AG08395 (cell line): ENCODE measurements at regions not wholly inside any gene's neighbourhood (a gene's known extent, or its start where the extent isn't known, plus 50 kb on each side); places are given as distances from the start of the nearest gene placed in this dataset.
"Not testable (repeated sequence)": the region's sequence is repeated elsewhere in the genome, so short reads cannot be mapped to it uniquely, and the experiment has no call there.

Source experiments
- DNase-seq: peaks from one replicate; pipeline ENCODE4 v3.0.0; 2012; ENCODE audit warnings: mixed read lengths, low spot score

DNA sequence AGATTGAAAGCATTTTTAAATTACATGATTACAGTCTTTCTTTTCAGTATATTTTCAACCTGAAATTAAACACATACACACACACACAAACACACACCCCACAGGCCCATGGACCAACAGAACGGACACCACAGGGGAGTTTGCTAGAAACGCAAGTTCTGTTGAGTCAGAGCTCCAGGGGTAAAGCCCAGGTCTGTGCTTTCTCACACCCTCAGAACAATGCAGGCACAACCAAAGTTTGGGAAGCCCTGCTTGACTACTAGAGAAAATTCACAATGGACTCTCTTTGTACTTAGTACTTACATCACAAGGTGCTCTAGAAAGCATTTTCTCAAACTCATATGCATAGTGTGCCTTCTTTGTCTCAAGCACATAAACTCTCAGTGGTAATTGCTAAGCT lies 704.0 kb upstream of the IGFBP3 start:
- DNase-seq, result no peak

DNA sequence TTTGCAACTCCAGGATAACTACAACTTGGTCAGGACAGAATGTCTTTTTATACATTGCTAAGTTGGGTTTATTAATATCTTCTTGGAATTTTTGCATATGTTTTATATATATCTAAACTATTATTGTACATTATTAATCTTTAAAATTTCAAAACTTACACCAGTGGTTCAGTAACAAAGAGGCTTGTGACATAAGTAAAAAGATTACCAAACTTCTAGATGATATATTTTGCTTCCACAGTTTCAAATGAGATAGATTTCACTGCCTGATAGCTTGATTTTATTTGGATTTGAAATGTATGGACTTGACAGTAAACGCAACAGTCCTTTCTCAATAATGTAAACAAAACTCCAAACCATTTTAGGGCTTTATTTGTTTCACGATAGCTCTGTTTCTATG lies 701.2 kb upstream of the IGFBP3 start:
- no peak for DNase-seq

DNA sequence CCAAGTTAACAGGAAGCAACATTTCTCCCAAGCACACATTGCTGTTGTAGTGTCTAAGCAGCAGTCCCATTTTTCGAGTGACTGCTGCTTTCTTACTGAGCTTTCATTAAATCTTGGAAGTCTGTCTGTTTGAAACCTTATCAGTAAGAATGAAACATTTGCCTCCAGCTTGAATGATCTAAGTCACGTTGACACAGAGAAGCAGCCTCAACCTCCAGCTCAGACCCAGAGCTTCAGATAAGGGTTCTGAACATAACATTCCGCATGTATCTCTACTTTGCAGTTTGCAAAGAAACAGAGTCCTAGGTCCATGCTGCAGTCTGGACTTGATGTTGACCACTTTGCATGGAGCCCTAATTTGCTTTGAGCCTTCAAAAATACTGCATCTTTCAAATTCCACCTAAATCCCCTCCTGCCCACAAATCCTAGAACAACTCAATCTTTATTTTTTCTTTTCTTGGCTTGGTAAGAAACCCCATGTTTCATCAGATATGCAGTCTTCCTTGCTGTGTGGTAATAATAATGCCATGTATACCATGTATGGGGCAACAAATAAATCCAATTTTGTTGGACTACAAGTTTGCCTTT lies 698.7 kb upstream of the IGFBP3 start:
- no peak for DNase-seq

DNA sequence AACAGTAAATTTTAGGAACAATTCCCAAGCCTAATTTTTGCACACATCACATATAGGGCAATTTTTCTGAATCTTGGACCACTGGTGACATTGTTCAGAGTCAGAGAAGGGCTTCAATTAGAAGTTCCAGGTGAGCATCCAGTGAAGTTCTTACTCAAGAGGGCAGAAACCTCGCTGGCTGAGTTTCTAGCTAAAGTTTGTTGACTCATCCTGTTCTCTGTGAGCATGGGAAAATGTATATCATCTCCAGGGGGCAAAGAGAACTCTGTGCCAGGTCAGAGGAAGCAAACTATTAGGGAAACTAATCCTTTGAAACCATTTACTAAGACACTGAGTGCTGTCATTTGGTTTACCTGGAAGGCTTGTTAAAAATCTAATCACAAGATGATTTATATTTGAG lies 695.6 kb upstream of the IGFBP3 start:
- no peak for DNase-seq

DNA sequence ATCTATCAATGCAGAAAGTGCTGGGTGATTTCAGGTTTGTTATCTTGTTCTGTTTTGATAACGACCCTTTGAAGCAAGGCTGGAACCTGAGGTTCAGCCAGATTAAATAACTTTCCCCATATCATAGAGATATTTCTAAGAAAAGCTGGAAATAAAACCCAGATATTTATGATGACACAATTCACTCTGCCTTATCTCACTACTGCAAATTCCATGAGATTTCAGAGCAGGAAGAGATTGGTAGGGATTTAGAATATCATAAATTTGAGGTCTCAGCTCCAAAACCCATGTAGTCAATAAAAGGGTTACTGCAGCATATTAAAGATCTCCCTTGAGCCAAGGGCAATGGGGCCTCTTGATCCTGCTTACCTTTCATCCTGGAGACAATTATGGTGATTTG lies 692.5 kb upstream of the IGFBP3 start:
- DNase-seq, result no peak

DNA sequence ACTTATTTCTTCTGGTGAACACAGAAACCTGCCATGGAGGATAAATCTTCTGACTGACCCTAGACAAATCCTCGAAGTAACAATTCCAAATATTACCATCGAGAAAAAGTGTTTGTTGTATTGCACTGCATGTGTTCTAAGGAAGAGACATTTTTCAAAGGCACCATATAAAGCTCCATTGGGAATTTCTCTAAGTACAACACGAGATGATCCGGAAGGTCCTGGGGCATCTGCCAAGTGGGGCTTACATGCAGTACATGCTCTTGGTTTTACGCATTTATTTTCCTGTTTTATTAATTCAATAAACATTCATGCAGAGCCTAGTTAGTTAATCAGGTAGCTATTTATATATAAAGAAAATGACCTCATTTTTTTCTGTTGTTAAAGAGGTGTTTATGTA lies 692.0 kb upstream of the IGFBP3 start:
- DNase-seq, result no peak

DNA sequence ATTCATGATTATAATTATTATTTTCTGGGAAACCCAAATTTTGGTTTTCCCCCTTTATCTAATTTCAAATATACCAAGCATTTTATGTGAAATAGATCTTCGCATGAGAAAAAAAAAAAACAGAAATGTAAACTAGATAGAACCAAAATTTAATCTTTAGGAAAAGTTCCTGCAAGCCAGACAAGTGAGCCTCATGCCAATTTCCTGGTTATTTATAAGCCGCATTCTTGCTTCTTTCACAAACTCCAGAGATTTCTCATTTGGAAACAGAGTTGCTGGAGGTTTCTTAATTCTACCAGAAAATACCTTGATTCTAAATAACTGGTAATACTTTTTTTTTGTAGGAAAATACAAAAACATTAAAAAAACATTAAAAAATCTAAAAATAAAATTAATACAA lies 690.4 kb upstream of the IGFBP3 start:
- no peak for DNase-seq

DNA sequence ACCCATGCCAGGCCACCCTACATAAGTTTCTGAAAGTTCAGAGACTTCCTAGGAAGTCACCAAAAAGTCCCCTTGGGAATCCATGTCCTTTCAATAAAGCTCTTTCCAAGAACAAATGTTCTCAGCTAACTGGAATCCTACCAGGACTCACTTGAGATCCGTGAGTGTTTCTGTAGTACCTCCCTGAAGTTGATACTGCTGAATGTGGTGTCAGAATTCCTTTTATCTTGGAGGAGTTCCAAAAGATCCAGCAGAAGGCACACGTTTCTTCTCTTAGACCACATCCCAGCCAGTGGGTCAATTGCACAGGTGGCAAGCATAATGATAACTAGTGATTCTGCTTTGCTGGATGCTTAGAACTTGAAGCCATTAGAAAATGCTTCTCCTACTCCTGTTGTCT lies 689.7 kb upstream of the IGFBP3 start:
- no peak for DNase-seq

DNA sequence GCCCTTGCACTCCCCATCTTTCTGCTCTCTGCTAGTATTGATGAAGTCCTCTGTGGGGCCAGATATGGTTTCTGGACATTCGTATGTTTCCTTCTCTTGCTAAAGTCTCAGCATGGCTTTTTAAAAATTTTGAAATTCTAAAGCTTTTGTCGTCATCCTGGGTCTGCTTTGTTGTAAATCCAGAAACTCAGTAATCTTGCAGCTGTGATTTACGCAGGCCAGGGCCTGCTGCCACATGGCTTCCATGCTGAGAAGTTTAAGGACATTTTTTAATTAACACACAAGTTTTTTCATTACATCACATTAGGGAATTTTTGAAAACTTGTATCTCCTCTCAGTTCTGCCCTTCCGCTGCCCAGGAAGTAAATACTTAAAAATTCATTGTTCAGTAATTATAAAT lies 686.1 kb upstream of the IGFBP3 start:
- DNase-seq, result no peak

DNA sequence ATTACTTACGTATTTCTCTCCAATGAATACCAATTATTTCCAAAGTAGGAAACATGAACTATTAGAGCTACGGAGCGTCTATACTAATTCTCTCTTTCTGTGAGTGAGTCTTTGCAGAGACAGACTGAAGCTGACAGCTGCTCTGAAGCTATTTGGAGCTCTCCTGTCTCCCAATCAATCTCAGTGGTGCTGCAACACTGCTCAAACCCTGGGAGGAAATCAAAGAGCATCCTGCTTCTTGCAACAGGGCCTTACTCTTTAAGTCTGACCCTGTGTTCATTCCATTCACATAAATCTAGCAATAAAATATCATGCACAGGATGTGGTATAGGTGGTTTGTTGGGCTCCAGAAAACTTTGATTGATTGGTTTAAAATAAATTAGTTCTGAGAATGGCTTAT lies 685.7 kb upstream of the IGFBP3 start:
- DNase-seq, result no peak

DNA sequence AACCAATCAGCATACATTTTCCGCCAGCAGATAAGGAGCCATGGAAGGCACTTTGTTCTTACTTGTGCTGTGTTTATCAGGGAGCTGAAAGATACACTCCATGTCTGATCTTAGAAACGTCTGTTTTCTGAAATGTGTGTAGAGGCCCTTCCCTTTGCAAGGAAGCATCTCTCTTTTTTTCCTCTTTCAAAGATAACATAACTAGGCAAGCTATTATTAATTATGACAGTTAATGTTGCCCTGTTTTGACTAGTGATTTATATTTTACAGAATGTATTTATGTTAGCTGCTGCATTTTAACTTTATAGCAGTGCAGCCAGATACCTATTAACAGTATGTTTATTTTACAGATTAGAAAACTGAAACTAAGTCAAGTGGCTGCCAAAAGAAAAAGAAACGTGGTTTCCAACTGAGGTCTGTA lies 683.2 kb upstream of the IGFBP3 start:
- no peak for DNase-seq

DNA sequence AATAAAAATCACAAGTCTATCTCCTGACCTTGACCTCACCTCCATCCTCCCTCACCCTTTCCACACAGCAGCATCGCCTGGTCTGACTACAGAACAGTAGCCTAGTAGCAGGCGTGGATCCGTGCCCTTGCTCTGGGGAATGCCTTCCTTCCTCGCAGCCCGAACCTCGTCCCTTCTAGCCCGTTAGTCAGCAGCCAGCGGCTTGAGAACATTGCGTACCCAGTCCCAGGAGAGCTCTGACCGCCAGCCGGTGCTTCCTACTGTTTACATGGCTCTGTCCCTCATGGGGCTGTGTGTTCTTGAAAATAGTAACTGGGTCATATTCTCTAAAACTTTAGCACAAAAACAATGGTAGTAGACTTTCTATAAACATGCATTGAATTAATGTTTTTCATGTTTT lies 682.7 kb upstream of the IGFBP3 start:
- peak; percentile 82 for DNase-seq

DNA sequence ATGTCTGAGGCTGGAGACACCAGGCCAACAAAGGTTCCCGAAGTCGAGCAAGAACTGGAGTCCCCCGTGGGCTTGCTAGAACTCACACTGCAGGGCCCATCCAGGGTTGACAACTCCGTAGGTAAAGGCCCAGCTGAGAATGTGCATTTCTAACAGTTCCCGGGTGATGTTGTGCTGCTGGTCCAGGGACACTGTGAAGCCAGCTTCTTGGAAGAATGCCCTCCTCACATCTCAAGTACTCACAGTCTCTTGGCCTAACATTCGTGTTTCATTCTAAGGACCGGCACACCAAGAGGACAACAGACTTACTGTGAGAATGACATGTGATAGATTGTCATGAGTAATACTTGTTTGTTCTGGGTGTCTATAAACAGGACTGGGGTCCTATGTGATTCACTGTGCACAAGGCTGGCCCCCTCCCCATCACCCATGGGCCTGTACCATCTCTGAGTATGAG lies 682.3 kb upstream of the IGFBP3 start:
- DNase-seq, result no peak

DNA sequence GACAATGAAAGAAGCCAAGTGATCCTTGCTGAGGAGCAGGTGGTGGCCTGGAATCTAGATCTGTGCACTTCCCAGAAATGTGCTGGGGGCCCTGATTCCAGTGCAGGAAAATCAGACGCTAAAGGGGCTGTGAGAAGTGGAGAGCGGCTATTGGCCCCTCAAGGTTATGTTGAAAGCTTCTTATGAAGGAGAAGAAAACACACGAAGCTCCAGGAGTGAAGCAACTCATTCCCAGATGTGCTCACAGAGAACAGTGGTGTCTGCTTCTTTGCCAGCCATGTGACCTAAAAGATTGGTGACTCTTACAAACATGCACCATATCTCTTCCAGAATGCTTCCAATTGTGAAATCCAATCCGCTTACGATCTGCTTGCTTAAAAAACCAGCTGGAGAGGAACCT lies 679.3 kb upstream of the IGFBP3 start:
- DNase-seq, result peak; percentile 67

DNA sequence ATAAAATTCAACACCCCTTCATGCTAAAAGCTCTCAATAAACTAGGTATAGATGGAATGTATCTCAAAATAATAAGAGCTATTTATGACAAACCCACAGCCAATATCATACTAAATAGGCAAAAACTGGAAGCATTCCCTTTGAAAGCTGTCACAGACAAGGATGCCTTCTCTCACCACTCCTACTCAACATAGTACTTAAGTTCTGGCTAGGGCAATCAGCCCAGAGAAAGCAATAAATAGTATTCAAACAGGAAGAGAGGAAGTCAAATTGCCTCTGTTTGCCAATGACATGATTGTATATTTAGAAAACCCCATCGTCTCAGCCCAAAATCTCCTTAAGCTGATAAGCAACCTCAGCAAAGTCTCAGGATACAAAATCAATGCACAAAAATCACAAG lies 673.8 kb upstream of the IGFBP3 start:
- not testable (repeated sequence) for DNase-seq

DNA sequence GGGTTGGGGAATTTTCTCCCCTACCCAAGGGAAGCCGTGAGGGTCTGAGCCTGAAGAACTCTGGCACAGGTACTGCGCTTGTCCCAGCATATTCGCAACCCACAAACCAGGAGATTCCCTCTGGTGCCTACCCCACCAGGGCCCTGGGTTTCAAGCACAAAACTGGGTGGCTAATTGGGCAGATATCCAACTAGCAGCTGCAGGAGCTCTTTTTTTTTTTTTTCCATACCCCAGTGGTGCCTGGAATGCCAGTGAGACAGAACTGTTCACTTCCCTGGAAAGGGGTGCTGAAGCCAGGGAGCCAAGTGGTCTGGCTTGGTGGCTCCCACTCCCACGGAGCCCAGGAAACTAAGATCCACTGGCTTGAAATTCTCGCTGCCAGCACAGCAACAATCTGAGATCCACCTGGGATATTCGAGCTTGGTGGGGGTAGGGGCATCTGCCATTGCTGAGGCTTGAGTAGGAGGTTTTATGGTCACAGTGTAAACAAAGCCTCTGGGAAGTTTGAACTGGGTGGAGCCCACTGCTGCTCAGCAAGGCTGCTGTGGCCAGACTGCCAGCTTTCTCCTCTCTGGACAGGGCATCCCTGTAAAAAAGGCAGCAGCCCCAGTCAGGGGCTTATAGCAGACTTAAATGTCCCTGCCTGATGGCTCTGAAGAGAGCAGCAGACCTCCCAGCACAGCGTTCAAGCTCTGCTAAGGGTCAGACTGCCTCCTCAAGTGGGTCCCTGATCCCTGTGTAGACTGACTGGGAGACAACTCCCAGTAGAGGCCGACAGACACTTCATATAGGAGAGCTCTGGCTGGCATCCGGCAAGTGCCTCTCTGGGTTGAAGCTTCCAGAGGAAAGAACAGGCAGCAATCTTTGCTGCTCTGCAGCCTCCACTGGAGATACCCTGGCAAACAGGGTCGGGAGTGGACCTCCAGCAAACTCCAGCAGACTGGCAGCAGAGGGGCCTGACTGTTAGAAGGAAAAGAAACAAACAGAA lies 670.1 kb upstream of the IGFBP3 start:
- not testable (repeated sequence) for DNase-seq

DNA sequence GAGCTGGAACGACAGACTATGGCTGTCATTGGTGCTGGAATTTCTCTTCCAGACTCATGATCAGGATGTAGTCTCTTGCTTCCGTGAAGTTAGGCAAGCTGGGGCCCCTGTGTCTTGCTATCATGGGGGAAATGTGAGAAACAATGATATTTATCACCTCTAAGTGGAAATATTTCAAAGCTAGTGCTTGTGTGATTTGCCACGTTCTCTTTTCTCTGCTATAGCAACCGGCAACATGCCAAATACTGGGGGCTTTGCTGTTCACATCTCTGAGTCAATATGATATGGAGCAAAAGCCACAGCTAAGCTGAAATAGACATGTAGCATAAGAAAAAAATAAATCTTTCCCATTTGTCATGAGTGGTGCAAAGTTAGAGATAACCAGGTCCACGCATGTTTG lies 668.2 kb upstream of the IGFBP3 start:
- DNase-seq, result no peak

DNA sequence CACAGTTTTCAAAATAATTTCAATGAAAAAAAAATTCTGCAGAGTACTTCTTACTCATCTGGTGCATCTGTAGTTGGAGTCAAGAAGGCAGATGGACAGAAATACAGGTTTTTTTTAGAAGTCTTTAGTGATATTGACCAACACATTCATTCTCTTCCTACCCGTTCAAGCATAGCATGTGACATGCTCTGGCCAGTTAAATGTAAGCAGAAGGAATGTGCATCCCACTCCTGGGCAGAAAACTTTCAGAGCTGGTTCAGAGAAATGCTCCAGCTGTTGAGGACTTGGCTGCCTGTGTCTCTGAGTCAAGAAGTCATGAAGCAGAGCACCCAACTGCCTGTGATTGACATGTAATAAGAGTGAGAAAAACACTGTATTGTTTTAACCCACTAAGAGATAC lies 665.3 kb upstream of the IGFBP3 start:
- peak; percentile 22 for DNase-seq

DNA sequence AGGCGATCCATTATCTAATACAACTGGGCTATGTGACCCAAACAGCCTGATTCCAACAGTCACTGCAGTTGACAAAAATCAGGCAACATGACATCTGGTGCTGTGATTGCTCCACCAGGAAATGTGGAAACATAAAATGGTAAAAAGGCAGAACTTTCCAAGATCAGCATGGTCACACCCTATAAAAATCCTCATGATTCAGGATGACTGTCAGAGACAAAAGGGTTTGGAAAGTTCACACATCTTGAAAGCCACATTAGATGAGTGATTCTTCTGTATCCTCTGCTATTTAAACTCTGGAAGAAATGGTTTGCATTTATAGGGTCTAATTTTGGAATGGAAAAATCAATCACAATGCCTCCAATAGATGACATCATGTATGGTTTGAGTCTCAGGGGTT lies 662.6 kb upstream of the IGFBP3 start:
- peak; percentile 67 for DNase-seq

DNA sequence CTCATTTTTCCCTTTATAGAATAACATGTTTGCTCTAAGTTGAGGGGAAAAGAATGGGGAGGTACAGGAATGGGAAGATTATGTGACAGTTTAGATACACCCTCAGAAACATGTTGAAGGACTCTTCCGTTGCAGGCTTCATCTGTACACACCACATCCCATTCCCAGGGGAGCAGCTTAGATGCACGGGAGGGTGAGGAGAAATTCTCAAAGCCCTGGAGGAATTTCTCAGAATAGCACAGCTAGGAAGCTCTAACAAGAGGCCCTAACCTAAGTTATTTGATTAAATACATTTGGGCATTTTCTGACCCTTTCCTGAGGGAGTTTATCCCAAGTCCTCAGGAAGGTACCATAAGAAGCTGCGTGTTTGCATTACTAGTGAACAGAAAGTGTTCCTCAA lies 660.2 kb upstream of the IGFBP3 start:
- DNase-seq, result no peak

DNA sequence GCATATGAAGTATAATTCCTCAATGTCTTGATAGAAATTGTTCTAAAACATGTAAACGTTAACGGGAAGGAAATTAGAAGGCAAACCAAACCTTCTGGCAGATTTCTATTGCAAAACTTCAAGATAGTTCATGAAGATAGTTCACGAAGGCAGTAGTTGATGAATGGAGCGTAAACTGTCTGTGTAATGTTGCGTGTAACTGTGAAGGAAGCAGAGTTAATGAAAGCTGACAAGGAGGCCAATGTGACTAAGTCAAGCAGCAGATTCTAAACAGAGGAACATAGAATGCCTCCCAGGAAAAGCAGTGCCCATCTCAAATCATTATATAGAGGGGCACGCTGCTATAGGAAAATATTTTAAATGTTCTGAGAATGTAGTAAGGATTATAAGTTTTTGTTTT lies 659.7 kb upstream of the IGFBP3 start:
- DNase-seq, result no peak

DNA sequence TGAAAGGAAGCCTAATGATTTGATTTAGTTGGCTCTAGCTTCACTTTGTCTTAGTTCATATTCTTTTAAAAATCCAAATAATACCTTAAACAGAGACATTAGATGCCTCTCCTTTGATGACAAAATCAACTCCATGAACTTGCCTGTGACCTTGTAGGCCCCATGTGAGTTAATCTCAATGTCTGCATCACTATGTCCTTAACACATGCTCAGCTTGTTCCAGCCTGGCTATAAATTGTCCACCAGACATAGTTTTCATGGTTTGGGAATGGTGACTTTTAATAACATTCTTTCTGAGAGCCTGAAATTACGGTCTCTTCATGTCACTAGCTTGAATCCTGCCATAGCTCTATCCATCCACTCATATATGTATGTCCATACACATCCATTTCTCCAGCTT lies 656.3 kb upstream of the IGFBP3 start:
- DNase-seq, result no peak

DNA sequence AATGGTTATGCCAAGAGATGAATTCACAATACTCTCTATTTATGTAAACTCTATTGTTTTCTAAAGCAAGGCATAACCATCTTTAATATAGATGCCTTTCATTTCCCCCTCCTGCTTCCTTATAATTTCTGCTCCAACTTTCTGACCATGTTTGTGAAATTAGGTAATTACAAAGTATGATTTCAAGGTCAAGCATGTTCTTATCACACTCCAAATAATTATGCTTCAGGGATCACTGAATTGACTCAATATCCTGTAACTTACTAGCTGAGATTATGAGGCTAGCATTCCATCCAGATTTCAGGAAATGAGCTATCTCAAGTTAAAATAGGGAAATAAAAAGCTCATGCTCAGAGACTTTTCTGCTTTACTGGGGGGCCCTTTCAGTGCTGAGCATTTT lies 655.9 kb upstream of the IGFBP3 start:
- DNase-seq, result no peak

DNA sequence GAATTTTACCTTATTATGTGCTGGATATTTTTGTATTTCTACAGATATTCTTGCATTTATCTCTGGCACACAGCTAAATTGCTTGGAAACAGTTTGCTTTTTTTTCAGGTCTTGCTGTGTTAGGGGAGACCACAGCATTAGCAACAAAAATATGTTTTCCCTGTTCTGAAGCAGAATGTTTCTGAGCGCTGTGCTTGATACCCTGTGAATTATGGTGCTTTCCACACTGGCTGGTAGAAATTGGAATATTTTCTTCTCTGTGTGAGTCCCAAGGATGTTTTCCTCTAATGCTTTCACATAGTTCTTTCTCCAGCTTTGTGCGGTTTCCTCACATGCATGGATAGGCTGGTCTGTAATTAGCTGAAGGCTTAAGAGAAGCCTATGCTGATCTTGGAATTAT lies 651.6 kb upstream of the IGFBP3 start:
- no peak for DNase-seq
